Breast epithelium (tissue), 4 donors: ENCODE measurements at regions not wholly inside any gene's neighbourhood (a gene's known extent, or its start where the extent isn't known, plus 50 kb on each side); places are given as distances from the start of the nearest gene placed in this dataset.

Experiments used
- DNase-seq, 2 donors: peaks; one replicate each; pipeline ENCODE4 v3.0.0-alpha.2; 2019; ENCODE audit warnings: low spot score in 2 of 2
- H3K27ac ChIP-seq, 2 donors: fragments of 200-600 bp; sonication (generic) in 1 of 2; one replicate each; pipeline ENCODE4 v1.5.1; 2016 to 2019; ENCODE audit warnings: mild to moderate bottlenecking in 1 of 2
- H3K27me3 ChIP-seq, 2 donors: fragments of 200-600 bp; sonication (generic) in 1 of 2; one replicate each; pipeline versions ENCODE4 v1.5.1 to v1.6.0; 2017 to 2019; ENCODE audit warnings: control low read depth in 1 of 2, mild to moderate bottlenecking in 1 of 2
- H3K36me3 ChIP-seq: fragments of 200-600 bp; one replicate; pipeline ENCODE4 v1.5.1; 2019
- H3K4me1 ChIP-seq, 2 donors: fragments of 200-600 bp; sonication (generic); one replicate each; pipeline ENCODE4 v1.5.1; 2016 to 2019; ENCODE audit warnings: control low read depth in 1 of 2
- H3K4me3 ChIP-seq, 3 donors: fragments of 200-600 bp; sonication (generic); 1 replicate in 2 of 3; 2 replicates in 1 of 3; pipeline ENCODE4 v1.5.1; 2016 to 2019; ENCODE audit warnings: mild to moderate bottlenecking in 3 of 3, moderate library complexity in 2 of 3
- H3K9me3 ChIP-seq, 2 donors: fragments of 200-600 bp; sonication (generic) in 1 of 2; one replicate each; pipeline ENCODE4 v1.5.1; 2016 to 2019; ENCODE audit warnings: control low read depth in 1 of 2
- CTCF ChIP-seq, 3 donors: fragments of 450-650 bp; IDR thresholded peaks; one replicate each; pipeline ENCODE4 v1.5.1; 2016 to 2017; ENCODE audit warnings: antibody characterized with exemption in 3 of 3, mild to moderate bottlenecking in 3 of 3, moderate library complexity in 3 of 3
- POLR2A ChIP-seq: fragments of 450-650 bp; IDR thresholded peaks from one replicate; pipeline ENCODE4 v1.6.1; 2016; ENCODE audit warnings: antibody characterized with exemption, mild to moderate bottlenecking, moderate library complexity
- POLR2AphosphoS5 ChIP-seq, 3 donors: sonication (generic); formaldehyde crosslinking; IDR thresholded peaks; one replicate each; pipeline ENCODE4 v1.6.1; 2017; ENCODE audit warnings: antibody characterized with exemption in 3 of 3
- intact Hi-C: fragments of 100-400 bp; cut with DNase I; formaldehyde crosslinking; loops from one replicate; pipeline ENCODE4 v1.15.1; 2023; ENCODE audit warnings: low total_unique reads

GRCh38 chr22:48396785-48397530 lies 1430.7 kb downstream of the BRD1 start:
- intact Hi-C loops, result no loop called here
- no peak for TF ChIP-seq POLR2AphosphoS5 (IDR thresholded peaks at IDR 0.05)
- no peak for TF ChIP-seq CTCF (IDR thresholded peaks at IDR 0.05)
- no peak for DNase-seq
- H3K27me3 ChIP-seq, result peaks cover 0 to 60% of the 10 kb centered on the region in 2 donors
- H3K9me3 ChIP-seq, result no peaks in the 10 kb centered on the region
- no peak overlapping the region for H3K27ac ChIP-seq
- H3K36me3 ChIP-seq, result no peaks in the 10 kb centered on the region
- H3K4me3 ChIP-seq, result no peak overlapping the region
- H3K4me1 ChIP-seq, result no peaks in the 10 kb centered on the region

GRCh38 chr22:48396091-48396784 lies 1431.4 kb downstream of the BRD1 start:
- Histone ChIP-seq H3K36me3 (no peaks in the 10 kb centered on the region), H3K4me1 (no peaks in the 10 kb centered on the region), H3K4me3 (no peak overlapping the region), H3K27me3 (peaks cover 0 to 67% of the 10 kb centered on the region in 2 donors), H3K27ac (no peak overlapping the region), H3K9me3 (no peaks in the 10 kb centered on the region)
- DNase-seq, result no peak
- intact Hi-C loops, result no loop called here
- TF ChIP-seq CTCF (IDR thresholded peaks at IDR 0.05), result no peak
- TF ChIP-seq POLR2AphosphoS5 (IDR thresholded peaks at IDR 0.05), result no peak
- no peak for TF ChIP-seq POLR2A

- Histone ChIP-seq H3K27me3 (peaks cover 0 to 62% of the 10 kb centered on the region in 2 donors), H3K4me1 (no peaks in the 10 kb centered on the region), H3K27ac (no peak overlapping the region), H3K36me3 (no peaks in the 10 kb centered on the region), H3K9me3 (no peaks in the 10 kb centered on the region), H3K4me3 (no peak overlapping the region)
- intact Hi-C loops, result no loop called here
- DNase-seq, result no peak
- TF ChIP-seq POLR2AphosphoS5 (IDR thresholded peaks at IDR 0.05) (no peak), POLR2A (no peak), CTCF (IDR thresholded peaks at IDR 0.05) (no peak)
Measured at GRCh38 chr22:48395201-48395600, 1432.5 kb downstream of the BRD1 start.

- Histone ChIP-seq H3K27ac (no peak overlapping the region), H3K4me1 (no peaks in the 10 kb centered on the region), H3K27me3 (peaks cover 0 to 62% of the 10 kb centered on the region in 2 donors), H3K36me3 (no peaks in the 10 kb centered on the region), H3K4me3 (no peak overlapping the region), H3K9me3 (no peaks in the 10 kb centered on the region)
- intact Hi-C loops, result no loop called here
- no peak for DNase-seq
- TF ChIP-seq POLR2AphosphoS5 (IDR thresholded peaks at IDR 0.05), result no peak
- no peak for TF ChIP-seq CTCF (IDR thresholded peaks at IDR 0.05)
- TF ChIP-seq POLR2A, result no peak
Measured at GRCh38 chr22:48394787-48395186, 1432.9 kb downstream of the BRD1 start.

- peaks cover 0 to 68% of the 10 kb centered on the region in 2 donors for H3K27me3 ChIP-seq
- TF ChIP-seq POLR2AphosphoS5 (IDR thresholded peaks at IDR 0.05) (no peak), CTCF (IDR thresholded peaks at IDR 0.05) (no peak), POLR2A (no peak)
Measured at GRCh38 chr22:48393885-48394284, 1433.8 kb downstream of the BRD1 start.

More at GRCh38 chr22:48393885-48394284, 1433.8 kb downstream of the BRD1 start:
- intact Hi-C loops, result no loop called here
- no peak overlapping the region for H3K27ac ChIP-seq
- no peak for DNase-seq
- no peaks in the 10 kb centered on the region for H3K4me1 ChIP-seq
- no peak overlapping the region for H3K4me3 ChIP-seq
- H3K9me3 ChIP-seq, result no peaks in the 10 kb centered on the region
- no peaks in the 10 kb centered on the region for H3K36me3 ChIP-seq
